Natural killer cell (primary cell): ENCODE measurements at regions not wholly inside any gene's neighbourhood (a gene's known extent, or its start where the extent isn't known, plus 50 kb on each side); places are given as distances from the start of the nearest gene placed in this dataset.
A peak's percentile ranks its signal among the peaks of the same experiment; 100 is the strongest.

Source experiments
- ATAC-seq, 3 donors: fragments of 150-1000 bp in 2 of 3; fragments of 200-7000 bp in 1 of 3; cut with Tn5 transposase; 1 replicate in 1 of 3; 2 replicates in 2 of 3; pipeline ENCODE4 v1.10.0; 2021; ENCODE audit warnings: mild to moderate bottlenecking in 2 of 3, moderate library complexity in 2 of 3
- DNase-seq, 2 donors: peaks; one replicate each; pipeline versions ENCODE4 v3.0.0 to v3.0.0-alpha.2; 2013 to 2021; ENCODE audit warnings: mixed read lengths in 1 of 2
- H3K27ac ChIP-seq: one replicate; pipeline ENCODE4 v1.5.1; 2013; ENCODE audit warnings: mild to moderate bottlenecking, low read length
- H3K27me3 ChIP-seq: one replicate; pipeline ENCODE4 v1.6.1; 2013; ENCODE audit warnings: low read length; ENCODE audit not compliant: control insufficient read depth, insufficient read depth
- H3K36me3 ChIP-seq: one replicate; pipeline ENCODE4 v1.6.1; 2013; ENCODE audit warnings: low read length; ENCODE audit not compliant: control insufficient read depth, insufficient read depth
- H3K4me1 ChIP-seq: one replicate; pipeline ENCODE4 v1.6.1; 2013; ENCODE audit warnings: low read length; ENCODE audit not compliant: control insufficient read depth, insufficient read depth
- H3K4me3 ChIP-seq: one replicate; pipeline ENCODE4 v1.5.1; 2013; ENCODE audit warnings: low read length
- H3K9me3 ChIP-seq: one replicate; pipeline ENCODE4 v1.6.1; 2013; ENCODE audit warnings: low read length; ENCODE audit not compliant: control insufficient read depth, insufficient read depth
- H3K27ac Mint-ChIP-seq, 2 donors: one replicate each; pipeline ENCODE4 v1.8.0; 2022; ENCODE audit warnings: mild to moderate bottlenecking in 2 of 2, mixed read lengths in 2 of 2, moderate library complexity in 1 of 2
- H3K27me3 Mint-ChIP-seq, 2 donors: one replicate each; pipeline ENCODE4 v1.8.0; 2022; ENCODE audit warnings: low read depth in 2 of 2, mixed read lengths in 2 of 2
- H3K36me3 Mint-ChIP-seq: one replicate; pipeline ENCODE4 v1.8.0; 2022; ENCODE audit warnings: mixed read lengths
- H3K4me1 Mint-ChIP-seq, 2 donors: one replicate each; pipeline ENCODE4 v1.8.0; 2022; ENCODE audit warnings: mixed read lengths in 2 of 2
- H3K4me3 Mint-ChIP-seq: one replicate; pipeline ENCODE4 v1.8.0; 2022; ENCODE audit warnings: mild to moderate bottlenecking, moderate library complexity, mixed read lengths
- H3K9me3 Mint-ChIP-seq, 2 donors: one replicate each; pipeline ENCODE4 v1.8.0; 2022; ENCODE audit warnings: mixed read lengths in 2 of 2
- WGBS: methylation state at CpG from one replicate; pipeline ENCODE4 v1.1.7; 2013; ENCODE audit warnings: missing lambda C conversion rate; ENCODE audit not compliant: insufficient coverage; 5-methylcytosine and 5-hydroxymethylcytosine counted together
- intact Hi-C: fragments of 100-400 bp; cut with micrococcal nuclease; formaldehyde crosslinking; loops from one replicate; pipeline ENCODE4 v1.14.2; 2022
- TF ChIP-seq, protein P1 (sequence below): fragments of 200-600 bp; IDR thresholded peaks from one replicate; pipeline ENCODE4 v1.8.0; 2022; ENCODE audit warnings: antibody characterized with exemption

DNA sequence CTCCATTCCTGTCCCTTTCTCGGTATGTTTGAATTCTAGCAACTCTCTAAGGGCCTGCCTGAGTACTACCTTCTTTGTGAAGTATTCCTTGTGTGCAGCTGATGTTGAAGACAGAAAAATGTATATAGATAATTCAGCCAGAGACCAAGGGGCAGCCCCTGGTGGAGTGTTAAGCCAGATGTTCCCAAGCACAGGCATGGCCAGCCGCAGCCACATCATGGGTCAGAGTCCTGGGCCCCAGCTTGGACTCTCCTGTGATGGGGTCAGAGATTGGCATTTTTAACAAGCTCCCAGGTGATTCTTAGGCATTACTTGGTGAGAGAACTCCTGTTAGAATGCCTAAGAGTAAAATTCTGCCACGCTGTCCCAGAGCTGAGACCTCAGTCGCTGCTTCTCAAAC, 100.8 kb downstream of the IRF8 start:
- no peaks in the 10 kb centered on the region for H3K36me3 Mint-ChIP-seq

DNA sequence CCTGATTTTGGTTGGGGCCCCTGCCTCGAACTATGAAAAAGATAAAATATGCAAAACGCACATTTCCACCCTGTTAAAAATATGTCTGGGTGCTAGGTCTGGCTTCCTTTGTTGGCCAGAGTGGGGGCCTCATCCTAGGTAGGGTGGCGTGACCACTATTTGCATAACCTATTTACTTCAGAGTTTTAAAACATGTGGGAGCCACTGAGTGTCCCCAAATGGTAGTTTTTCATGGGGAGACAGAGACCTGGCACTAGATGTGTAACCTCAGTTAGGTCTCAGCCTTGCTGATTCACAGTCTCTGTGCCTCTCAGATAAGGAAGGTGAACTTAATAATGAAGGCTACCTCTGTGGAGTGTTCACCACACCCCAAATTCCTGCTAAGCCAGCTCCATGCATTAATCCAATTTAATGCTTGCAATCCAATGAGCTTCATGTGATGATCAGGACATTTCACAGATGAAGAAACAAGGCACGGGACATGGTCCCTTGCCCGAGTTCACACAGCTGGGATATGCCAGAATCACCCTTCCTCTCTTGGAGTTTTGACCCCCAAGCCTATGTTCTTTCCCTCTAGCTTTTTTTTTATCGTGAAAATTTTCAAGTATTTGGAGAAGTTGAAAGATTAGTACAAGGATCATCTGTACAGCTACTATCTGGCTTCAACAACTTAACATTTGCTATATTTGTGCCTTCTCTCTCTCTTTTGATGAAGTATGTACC, 103.4 kb downstream of the IRF8 start:
- TF ChIP-seq, protein P1, sequence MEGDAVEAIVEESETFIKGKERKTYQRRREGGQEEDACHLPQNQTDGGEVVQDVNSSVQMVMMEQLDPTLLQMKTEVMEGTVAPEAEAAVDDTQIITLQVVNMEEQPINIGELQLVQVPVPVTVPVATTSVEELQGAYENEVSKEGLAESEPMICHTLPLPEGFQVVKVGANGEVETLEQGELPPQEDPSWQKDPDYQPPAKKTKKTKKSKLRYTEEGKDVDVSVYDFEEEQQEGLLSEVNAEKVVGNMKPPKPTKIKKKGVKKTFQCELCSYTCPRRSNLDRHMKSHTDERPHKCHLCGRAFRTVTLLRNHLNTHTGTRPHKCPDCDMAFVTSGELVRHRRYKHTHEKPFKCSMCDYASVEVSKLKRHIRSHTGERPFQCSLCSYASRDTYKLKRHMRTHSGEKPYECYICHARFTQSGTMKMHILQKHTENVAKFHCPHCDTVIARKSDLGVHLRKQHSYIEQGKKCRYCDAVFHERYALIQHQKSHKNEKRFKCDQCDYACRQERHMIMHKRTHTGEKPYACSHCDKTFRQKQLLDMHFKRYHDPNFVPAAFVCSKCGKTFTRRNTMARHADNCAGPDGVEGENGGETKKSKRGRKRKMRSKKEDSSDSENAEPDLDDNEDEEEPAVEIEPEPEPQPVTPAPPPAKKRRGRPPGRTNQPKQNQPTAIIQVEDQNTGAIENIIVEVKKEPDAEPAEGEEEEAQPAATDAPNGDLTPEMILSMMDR = no peak
- H3K27ac ChIP-seq = no peak overlapping the region
- no peak for DNase-seq
- H3K27me3 ChIP-seq = no peaks in the 10 kb centered on the region
- H3K9me3 ChIP-seq = no peaks in the 10 kb centered on the region
- 53% methylated on average over 5 of the region's 6 CpGs for WGBS
- peaks cover 17 to 24% of the 10 kb centered on the region in 2 donors for H3K4me1 Mint-ChIP-seq
- peak in 1 of 3 donors; percentile 42 for ATAC-seq
- peaks cover 15% of the 10 kb centered on the region for H3K4me1 ChIP-seq
- H3K4me3 ChIP-seq = no peak overlapping the region
- no peaks in the 10 kb centered on the region for H3K36me3 ChIP-seq
- H3K9me3 Mint-ChIP-seq = no peaks in the 10 kb centered on the region
- H3K27ac Mint-ChIP-seq = no peak overlapping the region
- H3K36me3 Mint-ChIP-seq = no peaks in the 10 kb centered on the region
- H3K27me3 Mint-ChIP-seq = no peaks in the 10 kb centered on the region
- intact Hi-C loops = no loop called here
- H3K4me3 Mint-ChIP-seq = no peak overlapping the region

More for the DNA sequence above, 100.8 kb downstream of the IRF8 start:
- H3K9me3 ChIP-seq = no peaks in the 10 kb centered on the region
- H3K27ac Mint-ChIP-seq = no peak overlapping the region
- no peaks in the 10 kb centered on the region for H3K9me3 Mint-ChIP-seq
- peaks cover 29% of the 10 kb centered on the region for H3K4me1 ChIP-seq
- H3K4me3 ChIP-seq = no peak overlapping the region
- H3K4me1 Mint-ChIP-seq = peaks cover 20 to 32% of the 10 kb centered on the region in 2 donors
- ATAC-seq (no peak), DNase-seq (no peak)
- no peak overlapping the region for H3K4me3 Mint-ChIP-seq
- WGBS = 95% methylated on average over 4 of the region's 4 CpGs
- no peaks in the 10 kb centered on the region for H3K27me3 Mint-ChIP-seq
- TF ChIP-seq, protein P1 = no peak
- H3K27ac ChIP-seq = no peak overlapping the region
- no peaks in the 10 kb centered on the region for H3K27me3 ChIP-seq
- intact Hi-C loops = no loop called here
- no peaks in the 10 kb centered on the region for H3K36me3 ChIP-seq

DNA sequence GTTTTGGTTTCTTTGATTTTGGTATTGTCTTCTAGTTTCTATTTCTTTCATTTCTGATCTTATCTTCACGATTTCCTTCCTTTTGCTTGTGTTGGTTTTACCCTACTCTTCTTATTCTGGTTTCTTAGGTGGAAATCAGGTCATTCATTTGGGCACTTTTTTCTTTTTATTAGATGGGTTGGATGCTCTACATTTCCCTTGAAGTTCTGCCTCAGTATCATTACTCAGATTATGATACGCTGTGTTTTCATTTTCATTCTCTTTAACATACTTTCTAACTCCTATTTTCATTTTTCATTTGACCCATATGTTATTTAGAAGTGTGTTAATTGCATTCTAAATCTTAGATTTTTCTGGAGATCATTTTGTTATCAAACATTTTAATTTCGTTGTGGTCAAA, 108.6 kb downstream of the IRF8 start:
- intact Hi-C loops = no loop called here
- Histone ChIP-seq H3K36me3 (no peaks in the 10 kb centered on the region), H3K27ac (no peak overlapping the region), H3K4me1 (peaks cover 32% of the 10 kb centered on the region), H3K27me3 (no peaks in the 10 kb centered on the region), H3K9me3 (no peaks in the 10 kb centered on the region), H3K4me3 (no peak overlapping the region)
- no CpG with 5 or more reads among the region's 3 CpGs for WGBS
- peak overlapping the region in 1 of 2 donors; percentile 4 for H3K27ac Mint-ChIP-seq
- H3K36me3 Mint-ChIP-seq = no peaks in the 10 kb centered on the region
- no peaks in the 10 kb centered on the region for H3K27me3 Mint-ChIP-seq
- H3K4me1 Mint-ChIP-seq = peaks cover 31 to 35% of the 10 kb centered on the region in 2 donors
- H3K9me3 Mint-ChIP-seq = no peaks in the 10 kb centered on the region
- TF ChIP-seq, protein P1 = no peak
- DNase-seq (no peak), ATAC-seq (no peak)
- H3K4me3 Mint-ChIP-seq = no peak overlapping the region

DNA sequence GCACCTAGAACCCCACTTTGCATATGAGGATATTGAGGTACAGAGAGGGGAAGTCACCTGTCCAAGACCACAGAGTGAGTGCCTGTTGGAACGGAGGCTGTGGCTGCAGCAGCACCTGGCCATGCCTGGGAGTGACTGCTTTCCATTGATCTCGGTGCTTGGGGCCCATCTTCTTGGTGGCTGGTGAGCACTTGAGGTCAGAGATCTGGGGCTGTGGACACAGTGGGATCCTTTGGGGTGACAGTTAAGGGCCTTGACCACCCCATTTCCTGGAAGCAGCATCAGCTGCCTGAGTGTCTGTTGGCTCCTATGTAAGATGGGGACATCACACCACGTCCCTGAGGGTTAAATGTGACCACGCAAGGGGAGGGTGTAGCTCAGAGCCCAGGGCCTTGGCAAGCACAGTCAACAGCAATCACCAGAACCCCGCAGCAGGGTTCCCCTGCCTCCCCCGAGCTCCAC, 111.7 kb downstream of the IRF8 start:
- Mint-ChIP-seq H3K27me3 (no peaks in the 10 kb centered on the region), H3K27ac (no peak overlapping the region), H3K4me1 (peaks cover 30 to 37% of the 10 kb centered on the region in 2 donors), H3K9me3 (peaks cover 4% of the 10 kb centered on the region in 2 donors), H3K36me3 (no peaks in the 10 kb centered on the region), H3K4me3 (peak overlapping the region; percentile 35)
- Histone ChIP-seq H3K4me3 (no peak overlapping the region), H3K27me3 (no peaks in the 10 kb centered on the region), H3K9me3 (no peaks in the 10 kb centered on the region), H3K27ac (no peak overlapping the region), H3K36me3 (no peaks in the 10 kb centered on the region), H3K4me1 (peaks cover 32% of the 10 kb centered on the region)
- TF ChIP-seq, protein P1 = no peak
- intact Hi-C loops = no loop called here
- WGBS = 24% methylated on average over 6 of the region's 6 CpGs
- ATAC-seq = peak in 2 of 3 donors; percentile 52 to 61
- DNase-seq = no peak
